Activated B cell treated with CpG ODN at 0.5 μM for 24 hours (primary cell): ENCODE measurements at regions not wholly inside any gene's neighbourhood (a gene's known extent, or its start where the extent isn't known, plus 50 kb on each side); places are given as distances from the start of the nearest gene placed in this dataset.

Source experiments
- ATAC-seq: fragments of 200-7000 bp; cut with Tn5 transposase; one replicate; pipeline ENCODE4 v1.10.0; 2021; ENCODE audit warnings: low read depth, mild to moderate bottlenecking, moderate library complexity
- CTCF ChIA-PET: fragments of 350-600 bp; sonication (Branson Sonifier 250); formaldehyde crosslinking; loops from one replicate; lab custom pipeline; 2021; ENCODE audit warnings: antibody characterized with exemption; lab: Charles Lee
- POLR2A ChIA-PET: fragments of 350-600 bp; sonication (Branson Sonifier 250); formaldehyde crosslinking; loops from one replicate; lab custom pipeline; 2021; ENCODE audit warnings: antibody characterized with exemption; lab: Charles Lee
- DNase-seq: peaks from one replicate; pipeline ENCODE4 v3.0.0; 2022
- H3K27ac Mint-ChIP-seq: one replicate; pipeline ENCODE4 v1.8.0; 2020; ENCODE audit warnings: mixed read lengths
- H3K27me3 Mint-ChIP-seq: one replicate; pipeline ENCODE4 v1.8.0; 2021; ENCODE audit warnings: mixed read lengths
- H3K36me3 Mint-ChIP-seq: one replicate; pipeline ENCODE4 v1.8.0; 2021; ENCODE audit warnings: low read depth, mixed read lengths
- H3K4me1 Mint-ChIP-seq: one replicate; pipeline ENCODE4 v1.8.0; 2021; ENCODE audit warnings: mixed read lengths
- H3K4me3 Mint-ChIP-seq: one replicate; pipeline ENCODE4 v1.8.0; 2020; ENCODE audit warnings: mild to moderate bottlenecking, mixed read lengths
- H3K9me3 Mint-ChIP-seq: one replicate; pipeline ENCODE4 v1.8.0; 2020; ENCODE audit warnings: mixed read lengths
- intact Hi-C: fragments of 100-400 bp; cut with micrococcal nuclease; formaldehyde crosslinking; loops from one replicate; pipeline ENCODE4 v1.15.1; 2024
- TF ChIP-seq, protein P1 (sequence below): fragments of 200-600 bp; IDR thresholded peaks from one replicate; pipeline ENCODE4 v1.8.0; 2022; ENCODE audit warnings: antibody characterized with exemption, mild to moderate bottlenecking

DNA sequence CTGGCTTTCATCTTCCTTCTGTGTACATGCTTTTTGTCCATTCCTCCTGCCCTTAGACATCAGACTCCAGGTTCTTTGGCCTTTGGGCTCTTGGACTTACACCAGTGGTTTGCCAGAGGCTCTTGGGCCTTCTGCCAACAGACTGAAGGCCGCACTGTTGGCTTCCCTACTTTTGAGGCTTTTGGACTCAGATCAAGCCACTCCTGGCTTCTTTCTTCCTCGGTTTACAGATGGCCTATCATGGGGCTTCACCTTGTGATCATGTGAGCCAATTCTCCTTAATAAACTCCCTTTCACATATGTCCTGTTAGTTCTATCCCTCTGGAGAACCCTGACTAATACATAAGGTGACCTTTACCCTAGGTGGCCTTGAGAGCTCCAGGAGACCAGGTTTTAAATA is 189.1 kb upstream of the CCNG1 start:
- intact Hi-C loops = no loop called here
- CTCF ChIA-PET = no interaction called here
- ATAC-seq (no peak), DNase-seq (no peak)
- H3K27ac Mint-ChIP-seq = no peak overlapping the region
- H3K36me3 Mint-ChIP-seq = no peaks in the 10 kb centered on the region
- no peaks in the 10 kb centered on the region for H3K4me1 Mint-ChIP-seq
- no peak overlapping the region for H3K4me3 Mint-ChIP-seq
- no peaks in the 10 kb centered on the region for H3K27me3 Mint-ChIP-seq
- POLR2A ChIA-PET = no interaction called here
- H3K9me3 Mint-ChIP-seq = no peaks in the 10 kb centered on the region
- TF ChIP-seq, protein P1, sequence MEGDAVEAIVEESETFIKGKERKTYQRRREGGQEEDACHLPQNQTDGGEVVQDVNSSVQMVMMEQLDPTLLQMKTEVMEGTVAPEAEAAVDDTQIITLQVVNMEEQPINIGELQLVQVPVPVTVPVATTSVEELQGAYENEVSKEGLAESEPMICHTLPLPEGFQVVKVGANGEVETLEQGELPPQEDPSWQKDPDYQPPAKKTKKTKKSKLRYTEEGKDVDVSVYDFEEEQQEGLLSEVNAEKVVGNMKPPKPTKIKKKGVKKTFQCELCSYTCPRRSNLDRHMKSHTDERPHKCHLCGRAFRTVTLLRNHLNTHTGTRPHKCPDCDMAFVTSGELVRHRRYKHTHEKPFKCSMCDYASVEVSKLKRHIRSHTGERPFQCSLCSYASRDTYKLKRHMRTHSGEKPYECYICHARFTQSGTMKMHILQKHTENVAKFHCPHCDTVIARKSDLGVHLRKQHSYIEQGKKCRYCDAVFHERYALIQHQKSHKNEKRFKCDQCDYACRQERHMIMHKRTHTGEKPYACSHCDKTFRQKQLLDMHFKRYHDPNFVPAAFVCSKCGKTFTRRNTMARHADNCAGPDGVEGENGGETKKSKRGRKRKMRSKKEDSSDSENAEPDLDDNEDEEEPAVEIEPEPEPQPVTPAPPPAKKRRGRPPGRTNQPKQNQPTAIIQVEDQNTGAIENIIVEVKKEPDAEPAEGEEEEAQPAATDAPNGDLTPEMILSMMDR = no peak

DNA sequence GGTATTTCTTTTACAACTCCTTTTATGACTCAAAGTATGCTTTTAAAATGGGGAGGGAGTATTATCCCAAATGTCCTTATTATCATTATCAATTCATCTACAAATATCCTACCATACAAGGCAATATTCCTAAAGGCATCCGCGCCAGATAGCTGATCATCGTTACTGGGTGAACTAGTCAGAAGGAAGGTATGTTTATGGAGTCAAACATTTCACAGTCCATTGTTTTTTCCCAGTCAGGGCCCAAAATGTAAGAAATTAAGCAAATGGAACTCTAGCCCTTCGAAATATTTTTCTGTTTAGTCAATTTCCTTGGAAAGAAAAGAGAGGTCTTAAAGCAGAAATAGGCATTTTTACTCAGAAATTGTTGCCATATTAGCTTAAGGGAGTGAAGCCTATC is 188.5 kb upstream of the CCNG1 start:
- Mint-ChIP-seq H3K4me1 (no peaks in the 10 kb centered on the region), H3K9me3 (no peaks in the 10 kb centered on the region), H3K36me3 (no peaks in the 10 kb centered on the region), H3K4me3 (no peak overlapping the region), H3K27ac (no peak overlapping the region), H3K27me3 (no peaks in the 10 kb centered on the region)
- CTCF ChIA-PET = no interaction called here
- ATAC-seq = no peak
- DNase-seq = no peak
- TF ChIP-seq, protein P1 = no peak
- POLR2A ChIA-PET = no interaction called here
- intact Hi-C loops = no loop called here

DNA sequence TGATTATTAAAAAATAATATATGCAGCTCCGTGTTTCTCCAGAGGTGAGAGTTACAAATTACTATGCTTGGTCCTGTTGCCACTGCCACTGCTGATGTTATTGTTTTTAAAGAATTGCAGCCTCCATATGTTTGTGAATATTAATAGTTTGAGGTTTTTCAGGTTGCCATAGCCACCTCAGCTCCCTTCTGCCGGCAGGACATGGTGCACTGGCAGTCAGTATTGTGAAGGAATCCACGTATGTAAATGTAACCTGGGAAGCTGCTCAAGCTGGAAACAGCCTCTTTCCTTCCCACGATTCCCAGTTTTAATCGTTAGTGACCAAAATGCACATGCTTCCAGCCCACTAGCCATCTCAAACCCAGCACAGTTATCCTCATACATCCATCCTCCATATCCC is 184.4 kb upstream of the CCNG1 start:
- DNase-seq = no peak
- Mint-ChIP-seq H3K4me3 (no peak overlapping the region), H3K36me3 (no peaks in the 10 kb centered on the region), H3K27ac (no peak overlapping the region), H3K9me3 (no peaks in the 10 kb centered on the region), H3K4me1 (no peaks in the 10 kb centered on the region), H3K27me3 (no peaks in the 10 kb centered on the region)
- POLR2A ChIA-PET = no interaction called here
- TF ChIP-seq, protein P1 = no peak
- no peak for ATAC-seq
- intact Hi-C loops = no loop called here
- CTCF ChIA-PET = no interaction called here

DNA sequence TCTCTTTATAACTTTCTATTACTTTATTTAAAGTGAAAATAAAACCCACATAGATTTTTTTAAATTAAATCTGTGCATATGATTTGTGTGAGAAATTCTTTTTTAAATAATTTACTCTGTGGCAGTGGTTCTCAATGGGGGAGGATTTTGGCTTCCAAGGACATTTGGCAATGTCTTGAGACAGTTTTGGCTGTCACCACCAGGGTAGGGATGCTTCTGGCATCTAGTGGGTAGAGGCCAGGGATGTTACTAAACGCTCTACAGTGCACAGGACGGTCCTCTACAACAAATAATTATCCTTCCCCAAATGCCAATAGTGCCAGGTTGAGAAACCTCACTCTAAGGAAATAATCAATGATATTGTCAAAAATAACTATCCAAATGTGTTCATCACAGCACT is 177.9 kb upstream of the CCNG1 start:
- Mint-ChIP-seq H3K27me3 (no peaks in the 10 kb centered on the region), H3K27ac (no peak overlapping the region), H3K36me3 (no peaks in the 10 kb centered on the region), H3K9me3 (peaks cover 6% of the 10 kb centered on the region), H3K4me3 (no peak overlapping the region), H3K4me1 (no peaks in the 10 kb centered on the region)
- intact Hi-C loops = no loop called here
- ATAC-seq (no peak), DNase-seq (no peak)
- CTCF ChIA-PET = no interaction called here
- POLR2A ChIA-PET = no interaction called here
- TF ChIP-seq, protein P1 = no peak

DNA sequence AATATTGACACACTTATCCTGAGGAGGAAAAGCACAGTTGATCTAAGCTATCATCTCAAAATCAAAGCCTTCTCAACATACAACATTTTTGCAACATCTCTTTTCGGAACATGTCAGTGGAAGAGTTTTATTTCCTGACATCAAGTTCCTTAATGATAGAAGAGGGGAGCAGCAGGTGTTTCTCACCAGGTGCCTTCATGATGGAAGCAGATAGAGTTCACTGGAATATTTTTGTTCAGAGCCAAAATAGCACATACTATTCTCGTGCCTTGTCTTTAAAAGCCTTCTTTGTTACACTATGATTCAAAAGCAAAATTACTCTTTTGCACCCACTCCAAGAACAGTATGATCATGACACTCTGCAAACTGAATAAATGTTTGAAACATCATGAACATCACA is 176.9 kb upstream of the CCNG1 start:
- POLR2A ChIA-PET = no interaction called here
- TF ChIP-seq, protein P1 = no peak
- ATAC-seq = no peak
- H3K27ac Mint-ChIP-seq = no peak overlapping the region
- H3K9me3 Mint-ChIP-seq = peaks cover 6% of the 10 kb centered on the region
- DNase-seq = no peak
- no peaks in the 10 kb centered on the region for H3K36me3 Mint-ChIP-seq
- H3K27me3 Mint-ChIP-seq = no peaks in the 10 kb centered on the region
- no peaks in the 10 kb centered on the region for H3K4me1 Mint-ChIP-seq
- intact Hi-C loops = no loop called here
- CTCF ChIA-PET = no interaction called here
- no peak overlapping the region for H3K4me3 Mint-ChIP-seq
